PC-9 (cell line): ENCODE measurements at regions not wholly inside any gene's neighbourhood (a gene's known extent, or its start where the extent isn't known, plus 50 kb on each side); places are given as distances from the start of the nearest gene placed in this dataset.

Experiments used
- BruUV-seq: library from RNA; stranded (reverse); fragments of 400-500 nt; replicated peaks from 2 replicates; lab custom pipeline; 2021; lab: Mats Ljungman, UMichigan
- CTCF ChIA-PET: fragments of 300-600 bp; sonication (Branson Sonifier 250); formaldehyde crosslinking; loops from one replicate; lab custom pipeline; 2022; ENCODE audit warnings: antibody characterized with exemption; lab: Charles Lee
- POLR2A ChIA-PET: fragments of 300-600 bp; sonication (Branson Sonifier 250); formaldehyde crosslinking; loops from one replicate; lab custom pipeline; 2022; ENCODE audit warnings: antibody characterized with exemption; ENCODE audit not compliant: unreplicated experiment; lab: Charles Lee
- DNase-seq, 2 experiments: peaks; one replicate each; pipeline versions ENCODE4 v3.0.0 to v3.0.0-alpha.2; 2015 to 2022; ENCODE audit warnings: mixed read lengths in 1 of 2
- H2AFZ ChIP-seq: fragments of 200-600 bp; sonication (generic); 2 replicates; pipeline ENCODE4 v1.8.1; 2017; ENCODE audit warnings: antibody characterized with exemption
- H3F3A ChIP-seq: fragments of 200-600 bp; sonication (generic); 2 replicates; pipeline ENCODE4 v1.8.1; 2017; ENCODE audit warnings: antibody characterized with exemption, mild to moderate bottlenecking, low read depth; ENCODE audit not compliant: insufficient read depth
- H3K27ac ChIP-seq: fragments of 200-600 bp; sonication (generic); 2 replicates; pipeline ENCODE4 v1.6.1; 2016; ENCODE audit warnings: mixed run types
- H3K27me3 ChIP-seq: fragments of 200-600 bp; sonication (generic); 2 replicates; pipeline ENCODE4 v1.6.1; 2016; ENCODE audit warnings: low read depth, mixed run types; ENCODE audit not compliant: insufficient read depth
- H3K36me3 ChIP-seq: fragments of 200-600 bp; sonication (generic); 2 replicates; pipeline ENCODE4 v1.6.1; 2016; ENCODE audit warnings: low read depth, mixed run types
- H3K4me1 ChIP-seq: fragments of 200-600 bp; sonication (generic); replicated peaks from 2 replicates; pipeline ENCODE4 v1.6.1; 2016; ENCODE audit warnings: mixed run types; ENCODE audit not compliant: insufficient read depth
- H3K4me2 ChIP-seq: fragments of 200-600 bp; sonication (generic); 2 replicates; pipeline ENCODE4 v1.6.1; 2017; ENCODE audit warnings: mixed run types
- H3K4me3 ChIP-seq: fragments of 200-600 bp; sonication (generic); 2 replicates; pipeline ENCODE4 v1.6.1; 2016; ENCODE audit warnings: mixed run types
- H3K79me2 ChIP-seq: fragments of 200-600 bp; sonication (generic); 2 replicates; pipeline ENCODE4 v1.6.1; 2017; ENCODE audit warnings: low read depth, mixed run types
- H3K9me2 ChIP-seq: fragments of 200-600 bp; sonication (generic); 2 replicates; pipeline ENCODE4 v1.8.1; 2017; ENCODE audit warnings: mild to moderate bottlenecking; ENCODE audit not compliant: insufficient read depth
- H3K9me3 ChIP-seq: fragments of 200-600 bp; sonication (generic); 2 replicates; pipeline ENCODE4 v1.8.1; 2016; ENCODE audit warnings: low read depth; ENCODE audit not compliant: insufficient read depth
- H4K20me1 ChIP-seq: fragments of 200-600 bp; sonication (generic); 2 replicates; pipeline ENCODE4 v1.8.1; 2017; ENCODE audit not compliant: insufficient read depth
- EZH2 ChIP-seq: fragments of 200-600 bp; sonication (generic); IDR thresholded peaks from 2 replicates; pipeline ENCODE4 v1.8.0; 2017; ENCODE audit warnings: antibody characterized with exemption, low read depth
- intact Hi-C: fragments of 100-400 bp; cut with micrococcal nuclease; formaldehyde crosslinking; loops from one replicate; pipeline ENCODE4 v1.10.0; 2022; ENCODE audit not compliant: unreplicated experiment
- TF ChIP-seq, protein P1 (sequence below): fragments of 200-600 bp; sonication (generic); conservative IDR thresholded peaks from 2 replicates; pipeline ENCODE4 v1.6.1; 2017; ENCODE audit warnings: mixed run types, antibody characterized with exemption, mild to moderate bottlenecking, moderate library complexity

DNA sequence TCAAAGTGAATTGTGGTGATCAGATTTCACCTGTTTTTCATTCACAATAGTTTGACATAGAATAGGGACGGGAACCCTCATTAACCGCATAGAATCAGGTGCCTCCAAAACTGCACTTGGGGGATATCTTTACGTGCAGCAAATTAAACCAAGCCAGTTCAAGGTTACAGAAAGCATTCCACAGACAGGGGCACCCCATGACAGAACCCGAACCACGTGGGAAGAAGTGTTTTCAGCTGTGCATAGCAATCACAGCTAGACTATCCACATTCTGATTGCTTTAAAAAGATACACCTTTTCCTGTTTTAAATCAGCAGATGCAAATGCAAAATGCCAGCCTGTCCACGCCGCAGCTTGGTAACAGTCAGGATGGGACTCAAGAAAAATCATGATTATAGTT, 205.8 kb downstream of the ANAPC1 start:
- Histone ChIP-seq H3K27me3 (no peaks in the 10 kb centered on the region), H4K20me1 (no peaks in the 10 kb centered on the region), H3K27ac (no peak overlapping the region), H3K79me2 (no peaks in the 10 kb centered on the region), H3K36me3 (no peaks in the 10 kb centered on the region), H3K4me2 (no peak overlapping the region), H3K4me3 (no peak overlapping the region), H2AFZ (no peak overlapping the region), H3K9me2 (no peaks in the 10 kb centered on the region), H3K4me1 (no peaks in the 10 kb centered on the region), H3F3A (no peaks in the 10 kb centered on the region), H3K9me3 (no peaks in the 10 kb centered on the region)
- TF ChIP-seq EZH2 = no peak
- TF ChIP-seq, protein P1, sequence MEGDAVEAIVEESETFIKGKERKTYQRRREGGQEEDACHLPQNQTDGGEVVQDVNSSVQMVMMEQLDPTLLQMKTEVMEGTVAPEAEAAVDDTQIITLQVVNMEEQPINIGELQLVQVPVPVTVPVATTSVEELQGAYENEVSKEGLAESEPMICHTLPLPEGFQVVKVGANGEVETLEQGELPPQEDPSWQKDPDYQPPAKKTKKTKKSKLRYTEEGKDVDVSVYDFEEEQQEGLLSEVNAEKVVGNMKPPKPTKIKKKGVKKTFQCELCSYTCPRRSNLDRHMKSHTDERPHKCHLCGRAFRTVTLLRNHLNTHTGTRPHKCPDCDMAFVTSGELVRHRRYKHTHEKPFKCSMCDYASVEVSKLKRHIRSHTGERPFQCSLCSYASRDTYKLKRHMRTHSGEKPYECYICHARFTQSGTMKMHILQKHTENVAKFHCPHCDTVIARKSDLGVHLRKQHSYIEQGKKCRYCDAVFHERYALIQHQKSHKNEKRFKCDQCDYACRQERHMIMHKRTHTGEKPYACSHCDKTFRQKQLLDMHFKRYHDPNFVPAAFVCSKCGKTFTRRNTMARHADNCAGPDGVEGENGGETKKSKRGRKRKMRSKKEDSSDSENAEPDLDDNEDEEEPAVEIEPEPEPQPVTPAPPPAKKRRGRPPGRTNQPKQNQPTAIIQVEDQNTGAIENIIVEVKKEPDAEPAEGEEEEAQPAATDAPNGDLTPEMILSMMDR = no peak
- intact Hi-C loops = loop anchor here (10.0 kb wide), 1 partner anchor 1003 kb away; the partner anchor contains the start of gene BUB1
- ChIA-PET POLR2A (no interaction called here), CTCF (no interaction called here)
- no TSS peak for BruUV-seq
- DNase-seq = no peak

DNA sequence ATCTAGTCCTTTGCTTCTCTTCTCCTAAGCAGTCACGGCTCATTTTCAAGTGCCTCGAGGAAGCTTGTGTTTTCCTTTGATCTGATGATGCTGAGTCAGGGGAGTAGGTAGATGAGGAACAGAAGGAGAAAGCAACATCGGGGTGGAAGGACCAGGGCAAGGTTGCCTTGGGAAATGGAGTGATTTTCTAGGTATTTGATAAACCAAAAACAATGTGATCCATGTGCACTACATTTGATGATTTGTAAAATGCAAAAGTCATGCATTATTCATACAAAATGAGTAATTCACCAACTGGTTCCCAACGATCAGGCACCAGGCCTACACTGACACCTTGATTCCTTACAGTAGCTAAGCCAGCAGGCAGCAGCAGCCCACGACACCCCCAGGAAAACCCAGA, 205.3 kb downstream of the ANAPC1 start:
- no peak overlapping the region for H3K4me3 ChIP-seq
- H2AFZ ChIP-seq = no peak overlapping the region
- H3K36me3 ChIP-seq = no peaks in the 10 kb centered on the region
- no peak for TF ChIP-seq EZH2
- TF ChIP-seq, protein P1 = no peak
- no peaks in the 10 kb centered on the region for H3F3A ChIP-seq
- POLR2A ChIA-PET = no interaction called here
- H3K4me2 ChIP-seq = no peak overlapping the region
- CTCF ChIA-PET = no interaction called here
- no peaks in the 10 kb centered on the region for H4K20me1 ChIP-seq
- no peaks in the 10 kb centered on the region for H3K79me2 ChIP-seq
- H3K9me2 ChIP-seq = no peaks in the 10 kb centered on the region
- no peaks in the 10 kb centered on the region for H3K9me3 ChIP-seq
- H3K4me1 ChIP-seq = no peaks in the 10 kb centered on the region
- BruUV-seq = no TSS peak
- H3K27ac ChIP-seq = no peak overlapping the region
- DNase-seq = no peak
- H3K27me3 ChIP-seq = no peaks in the 10 kb centered on the region
- intact Hi-C loops = loop anchor here (10.0 kb wide), 1 partner anchor 1004 kb away; the partner anchor contains the start of gene BUB1

DNA sequence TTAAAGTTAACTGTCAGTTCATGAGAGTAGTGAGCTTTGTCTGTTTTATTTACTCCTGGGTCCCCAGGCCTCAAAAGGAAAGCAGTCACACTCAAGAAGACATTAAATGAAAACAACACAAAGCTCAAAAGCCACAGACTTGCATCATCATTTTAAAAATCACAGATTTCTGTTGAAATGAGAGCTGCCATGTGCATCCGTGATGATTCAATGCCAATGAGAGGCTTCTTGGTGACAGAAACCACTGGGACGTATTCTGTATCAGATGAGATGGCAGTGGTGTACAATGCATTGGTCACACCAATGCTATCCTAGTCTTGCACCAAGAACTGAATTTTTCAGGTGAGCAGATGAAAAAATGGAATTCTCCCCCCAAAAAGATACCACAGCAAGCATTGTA, 204.8 kb downstream of the ANAPC1 start:
- no peaks in the 10 kb centered on the region for H3K27me3 ChIP-seq
- H3K4me1 ChIP-seq = no peaks in the 10 kb centered on the region
- H3K36me3 ChIP-seq = no peaks in the 10 kb centered on the region
- no peak overlapping the region for H2AFZ ChIP-seq
- DNase-seq = no peak
- ChIA-PET CTCF (no interaction called here), POLR2A (no interaction called here)
- H3K9me2 ChIP-seq = no peaks in the 10 kb centered on the region
- H3K9me3 ChIP-seq = no peaks in the 10 kb centered on the region
- no peaks in the 10 kb centered on the region for H3K79me2 ChIP-seq
- H3K4me3 ChIP-seq = no peak overlapping the region
- no peak overlapping the region for H3K4me2 ChIP-seq
- no TSS peak for BruUV-seq
- no peaks in the 10 kb centered on the region for H4K20me1 ChIP-seq
- intact Hi-C loops = loop anchor here (10.0 kb wide), 1 partner anchor 1004 kb away; the partner anchor contains the start of gene BUB1
- H3F3A ChIP-seq = no peaks in the 10 kb centered on the region
- H3K27ac ChIP-seq = no peak overlapping the region
- TF ChIP-seq, protein P1 = no peak
- TF ChIP-seq EZH2 = no peak
